ENCODE measurements at regions not wholly inside any gene's neighbourhood (a gene's known extent, or its start where the extent isn't known, plus 50 kb on each side); places are given as distances from the start of the nearest gene placed in this dataset.
A peak's percentile ranks its signal among the peaks of the same experiment; 100 is the strongest.
"Not testable (repeated sequence)": the region's sequence is repeated elsewhere in the genome, so short reads cannot be mapped to it uniquely, and the experiment has no call there.

DNA sequence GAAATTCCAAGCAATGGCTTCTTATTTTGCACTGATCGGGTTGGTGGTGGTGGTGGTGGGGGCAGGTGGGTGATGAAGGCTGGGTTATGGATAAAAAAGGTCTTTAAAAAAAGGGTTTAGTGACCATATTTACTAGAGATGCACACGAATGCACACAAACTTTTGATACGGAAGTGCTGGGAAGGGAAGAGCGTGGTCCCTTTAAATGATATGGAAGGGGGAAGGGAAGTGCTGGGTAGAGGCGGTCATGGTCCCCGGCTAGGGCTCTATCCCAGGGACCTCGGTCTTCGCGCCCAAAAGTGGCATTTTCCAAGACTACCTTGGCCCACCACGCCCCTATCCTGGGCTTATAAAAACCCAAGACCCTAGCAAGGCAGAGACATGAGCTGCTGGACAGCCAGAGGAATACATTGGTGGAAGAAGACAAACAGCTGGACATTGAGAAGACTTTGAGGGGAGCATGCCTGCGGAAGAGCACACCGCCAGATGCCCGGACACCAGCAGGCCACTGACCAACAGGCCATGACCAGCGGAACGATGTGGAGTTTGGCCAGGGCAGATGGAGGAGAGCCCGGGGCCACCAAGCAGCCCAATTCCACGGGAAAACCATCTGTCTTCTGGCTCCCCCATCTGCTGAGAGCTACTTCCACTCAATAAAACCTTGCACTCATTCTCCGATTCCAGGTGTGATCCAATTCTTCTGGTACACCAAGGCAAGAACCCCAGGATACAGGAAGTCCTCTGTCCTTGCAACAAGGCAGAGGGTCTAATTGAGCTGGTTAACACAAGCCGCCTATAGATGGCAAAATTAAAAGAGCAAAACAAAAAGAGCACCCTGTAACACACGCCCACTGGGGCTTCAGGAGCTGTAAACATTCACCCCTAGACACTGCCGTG, 1720.2 kb downstream of the MRPL39 start:
- in situ Hi-C loops (cut with MboI; ENCODE audit: low pct_unique_long_range_greater_than_20kb, low sequenced_read_pairs), result no loop called here
- DNase-seq, result no peak

GRCh38 chr21:23881783-23882182, 1725.5 kb downstream of the MRPL39 start:
- no peak for DNase-seq
- in situ Hi-C loops (cut with MboI; ENCODE audit: low pct_unique_long_range_greater_than_20kb, low sequenced_read_pairs), result no loop called here

- in situ Hi-C loops (cut with MboI; ENCODE audit: low pct_unique_long_range_greater_than_20kb, low sequenced_read_pairs), result no loop called here
- DNase-seq, result no peak
These were observed 1730.2 kb downstream of the MRPL39 start for GRCh38 chr21:23876925-23877558.

DNA sequence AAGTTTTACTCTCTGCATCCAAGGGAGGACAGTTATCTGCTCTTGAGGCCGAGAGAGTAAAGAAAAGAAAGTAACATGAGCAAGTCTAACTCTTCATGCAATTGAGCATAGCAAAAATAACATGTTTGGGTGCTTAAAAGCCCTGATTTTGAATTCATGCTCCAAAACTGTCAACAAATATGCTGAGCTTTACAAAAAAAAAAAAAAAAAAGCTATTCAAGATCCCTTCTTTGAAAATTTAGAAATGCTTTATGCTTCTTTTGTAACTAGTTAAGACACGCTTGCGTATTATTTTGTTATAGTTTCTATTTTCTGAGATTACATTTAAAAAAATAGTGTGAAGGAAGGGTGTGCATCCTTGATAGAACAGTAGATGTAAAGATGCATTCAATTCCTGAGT, 1733.0 kb downstream of the MRPL39 start:
- in situ Hi-C loops (cut with MboI; ENCODE audit: low pct_unique_long_range_greater_than_20kb, low sequenced_read_pairs), result no loop called here

GRCh38 chr21:23861911-23862504, 1745.3 kb downstream of the MRPL39 start:
- peak; percentile 26 for DNase-seq
- in situ Hi-C loops (cut with MboI; ENCODE audit: low pct_unique_long_range_greater_than_20kb, low sequenced_read_pairs), result no loop called here

More for the DNA sequence above, 1733.0 kb downstream of the MRPL39 start:
- no peak for DNase-seq

DNA sequence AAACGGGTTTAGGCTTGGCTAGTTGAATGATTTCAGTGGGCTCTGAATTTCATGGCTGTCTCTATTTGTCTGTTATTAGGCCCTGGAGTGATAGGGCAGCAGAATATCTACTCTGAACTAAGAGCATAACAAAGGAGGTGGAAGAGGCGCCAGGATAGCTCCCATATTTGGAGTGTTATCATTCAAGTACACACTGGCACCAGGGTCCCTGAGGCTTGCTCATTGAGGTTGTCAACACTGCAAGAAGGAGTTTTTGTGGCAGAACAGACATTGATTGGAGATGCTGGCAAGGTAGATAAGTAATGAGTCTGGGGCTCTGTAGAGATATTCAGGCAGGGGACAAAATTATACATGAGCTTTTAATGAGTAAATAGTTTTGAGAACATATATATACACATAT, 1748.4 kb downstream of the MRPL39 start:
- in situ Hi-C loops (cut with MboI; ENCODE audit: low pct_unique_long_range_greater_than_20kb, low sequenced_read_pairs), result no loop called here
- DNase-seq, result peak; percentile 9

DNA sequence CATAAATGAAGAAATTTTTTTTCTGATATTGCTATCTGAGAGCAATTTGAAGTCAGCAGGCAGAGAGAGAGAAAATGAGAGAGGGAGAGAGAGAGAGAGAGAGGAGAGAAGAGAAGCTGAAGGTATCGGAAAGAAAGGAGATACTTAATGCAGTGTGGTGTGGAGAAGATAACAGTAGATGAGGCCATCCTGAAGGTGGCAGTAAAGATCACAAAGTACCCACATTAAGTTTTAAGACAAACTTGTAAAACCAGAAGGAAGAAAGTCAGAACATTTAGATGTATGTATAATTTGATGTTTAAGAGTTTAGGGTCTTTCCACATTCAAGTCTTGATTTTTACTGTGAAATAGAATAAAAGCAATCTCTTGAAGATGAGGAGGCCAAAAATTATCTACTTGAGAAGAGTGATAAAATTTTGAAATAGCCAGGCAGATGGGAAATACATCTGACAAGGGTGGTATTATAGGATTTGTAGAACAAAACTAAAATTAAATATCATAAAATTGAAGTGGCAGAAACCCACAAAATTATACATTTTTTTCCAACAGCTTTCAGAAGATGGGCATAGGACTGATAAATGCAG, 1753.4 kb downstream of the MRPL39 start:
- in situ Hi-C loops (cut with MboI; ENCODE audit: low pct_unique_long_range_greater_than_20kb, low sequenced_read_pairs), result no loop called here
- peak; percentile 55 for DNase-seq

- in situ Hi-C loops (cut with MboI; ENCODE audit: low pct_unique_long_range_greater_than_20kb, low sequenced_read_pairs), result no loop called here
- no peak for DNase-seq
These were observed 1769.7 kb downstream of the MRPL39 start for GRCh38 chr21:23837564-23837963.

- in situ Hi-C loops (cut with MboI; ENCODE audit: low pct_unique_long_range_greater_than_20kb, low sequenced_read_pairs), result no loop called here
These were observed 1784.5 kb downstream of the MRPL39 start for GRCh38 chr21:23822760-23823159.

DNA sequence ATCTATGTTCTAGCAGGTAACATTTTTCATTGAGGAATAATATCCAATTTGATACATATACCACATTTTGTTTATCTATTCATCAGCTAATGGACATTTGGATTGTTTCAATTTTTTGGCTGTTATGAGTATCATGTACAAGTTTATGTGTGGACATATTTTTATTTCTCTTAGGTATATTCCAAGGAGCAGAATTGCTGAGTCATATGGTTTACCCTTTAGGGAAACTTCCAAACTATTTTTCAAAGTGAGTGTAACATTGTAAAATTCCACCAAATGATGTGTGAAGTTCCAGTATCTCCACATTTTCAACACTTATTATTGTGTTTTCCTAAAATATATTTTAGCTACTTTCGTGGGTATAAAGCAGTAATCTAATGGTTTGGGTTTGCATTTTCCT, 1789.9 kb downstream of the MRPL39 start:
- in situ Hi-C loops (cut with MboI; ENCODE audit: low pct_unique_long_range_greater_than_20kb, low sequenced_read_pairs), result no loop called here
- no peak for DNase-seq

More at GRCh38 chr21:23822760-23823159, 1784.5 kb downstream of the MRPL39 start:
- no peak for DNase-seq

- no peak for DNase-seq
- in situ Hi-C loops (cut with MboI; ENCODE audit: low pct_unique_long_range_greater_than_20kb, low sequenced_read_pairs), result no loop called here
These were observed 1794.8 kb downstream of the MRPL39 start for GRCh38 chr21:23812485-23812884.

DNA sequence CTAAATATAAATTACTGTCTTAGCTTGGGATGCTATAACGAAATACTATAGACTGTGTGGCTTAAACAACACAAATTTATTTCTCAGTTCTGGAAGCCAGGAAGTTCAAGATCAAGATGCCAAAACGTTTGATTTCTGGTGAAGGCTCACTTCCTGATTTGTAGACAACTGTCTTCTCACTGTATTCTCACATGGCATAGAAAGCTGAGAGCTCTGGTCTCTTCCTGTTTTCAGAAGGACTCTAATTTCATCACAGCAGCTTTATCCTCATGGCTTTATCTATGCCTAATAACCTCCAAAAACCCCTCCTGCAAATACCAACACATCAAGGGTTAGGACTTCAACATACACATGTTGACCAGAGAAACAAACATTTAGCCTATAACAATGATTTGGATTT, 1795.5 kb downstream of the MRPL39 start:
- DNase-seq, result peak; percentile 29
- in situ Hi-C loops (cut with MboI; ENCODE audit: low pct_unique_long_range_greater_than_20kb, low sequenced_read_pairs), result no loop called here

DNA sequence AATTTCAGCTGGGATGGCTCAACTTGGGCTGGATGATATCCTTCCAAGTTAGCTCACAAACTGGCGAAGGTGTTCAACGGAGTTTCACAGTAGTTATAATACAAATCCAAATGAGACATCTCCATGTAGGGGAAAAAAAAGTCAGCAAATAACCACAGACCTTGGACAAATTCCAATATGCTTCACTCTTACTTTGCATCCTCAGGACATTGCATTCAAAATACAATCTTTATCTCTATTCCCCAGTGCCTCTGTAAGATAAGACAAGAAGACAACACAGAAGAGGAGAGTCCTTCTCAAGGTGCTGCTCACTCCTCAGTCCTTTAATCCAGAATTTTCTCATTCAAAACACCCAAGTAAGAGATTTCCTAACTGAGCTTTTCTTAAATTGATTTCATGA, 1797.7 kb downstream of the MRPL39 start:
- in situ Hi-C loops (cut with MboI; ENCODE audit: low pct_unique_long_range_greater_than_20kb, low sequenced_read_pairs), result no loop called here

GRCh38 chr21:23806966-23807548, 1800.2 kb downstream of the MRPL39 start:
- in situ Hi-C loops (cut with MboI; ENCODE audit: low pct_unique_long_range_greater_than_20kb, low sequenced_read_pairs); DNase-seq: not testable (repeated sequence)

More for the DNA sequence above, 1797.7 kb downstream of the MRPL39 start:
- DNase-seq, result no peak

GRCh38 chr21:23804866-23805265, 1802.4 kb downstream of the MRPL39 start:
- no peak for DNase-seq
- in situ Hi-C loops (cut with MboI; ENCODE audit: low pct_unique_long_range_greater_than_20kb, low sequenced_read_pairs), result no loop called here

DNA sequence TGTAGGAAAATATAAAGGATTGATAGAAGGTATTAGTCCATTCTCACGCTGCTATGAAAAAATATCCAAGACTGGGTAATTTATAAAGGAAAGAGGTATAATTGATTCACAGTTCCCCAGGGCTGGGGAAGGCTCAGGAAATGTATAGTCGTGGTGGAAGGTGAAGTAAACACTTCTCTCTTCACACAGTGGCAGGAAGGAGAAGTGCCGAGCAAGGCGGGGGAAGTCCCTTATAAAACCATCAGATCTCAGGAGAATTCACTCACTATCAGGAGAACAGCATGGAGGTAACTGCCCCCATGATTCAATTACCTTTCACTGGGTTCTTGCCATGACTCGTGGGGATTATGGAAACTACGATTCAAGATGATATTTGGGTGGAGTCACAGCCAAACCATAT, 1806.0 kb downstream of the MRPL39 start:
- in situ Hi-C loops (cut with MboI; ENCODE audit: low pct_unique_long_range_greater_than_20kb, low sequenced_read_pairs), result no loop called here
- DNase-seq, result peak; percentile 0

- in situ Hi-C loops (cut with MboI; ENCODE audit: low pct_unique_long_range_greater_than_20kb, low sequenced_read_pairs), result no loop called here
- no peak for DNase-seq
These were observed 1807.9 kb downstream of the MRPL39 start for GRCh38 chr21:23799376-23799775.

DNA sequence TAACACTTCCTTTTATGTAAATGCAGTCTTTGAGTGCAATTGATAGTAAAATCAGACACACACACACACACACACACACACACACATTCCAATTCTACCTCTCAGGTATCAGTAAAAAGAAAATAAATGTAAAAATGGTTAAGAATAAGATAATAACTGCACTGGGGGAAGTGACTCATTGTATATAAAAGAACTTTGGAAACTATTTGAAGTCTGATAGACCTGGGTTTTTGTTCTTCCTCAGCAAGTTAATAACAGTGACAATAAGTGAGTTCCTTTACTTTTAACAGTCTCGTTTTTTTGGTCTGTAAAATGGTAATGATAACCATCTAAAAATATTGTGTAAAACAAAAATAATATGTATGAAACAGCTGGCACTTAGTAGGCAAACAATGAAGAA, 1815.0 kb downstream of the MRPL39 start:
- in situ Hi-C loops (cut with MboI; ENCODE audit: low pct_unique_long_range_greater_than_20kb, low sequenced_read_pairs), result no loop called here
- DNase-seq, result no peak

GRCh38 chr21:23789864-23790263, 1817.4 kb downstream of the MRPL39 start:
- in situ Hi-C loops (cut with MboI; ENCODE audit: low pct_unique_long_range_greater_than_20kb, low sequenced_read_pairs), result no loop called here

More at GRCh38 chr21:23789864-23790263, 1817.4 kb downstream of the MRPL39 start:
- no peak for DNase-seq

Data from KBM-7 (cell line).